Activated CD8-positive, alpha-beta T cell treated with anti-CD3 and anti-CD28 coated beads, Interleukin-2, amount 10 ng/mL, durations not matched to agents 7 days and 5 days (primary cell): ENCODE measurements at regions not wholly inside any gene's neighbourhood (a gene's known extent, or its start where the extent isn't known, plus 50 kb on each side); places are given as distances from the start of the nearest gene placed in this dataset.

Experiments
- ATAC-seq: fragments of 150-1000 bp; cut with Tn5 transposase; one replicate; pipeline ENCODE4 v1.10.0; 2021; ENCODE audit warnings: moderate library complexity
- CTCF ChIA-PET: fragments of 350-600 bp; sonication (Branson Sonifier 250); formaldehyde crosslinking; loops from one replicate; lab custom pipeline; 2021; ENCODE audit warnings: antibody characterized with exemption; lab: Charles Lee
- POLR2A ChIA-PET: fragments of 350-600 bp; sonication (Branson Sonifier 250); formaldehyde crosslinking; loops from one replicate; lab custom pipeline; 2021; ENCODE audit warnings: antibody characterized with exemption; lab: Charles Lee
- DNase-seq: peaks from one replicate; pipeline ENCODE4 v3.0.0-alpha.2; 2020
- H3K27ac Mint-ChIP-seq: one replicate; pipeline ENCODE4 v1.8.0; 2021; ENCODE audit warnings: mild to moderate bottlenecking, mixed read lengths
- H3K27me3 Mint-ChIP-seq: one replicate; pipeline ENCODE4 v1.8.0; 2021; ENCODE audit warnings: low read depth, mixed read lengths
- H3K36me3 Mint-ChIP-seq: one replicate; pipeline ENCODE4 v1.8.0; 2021; ENCODE audit warnings: low read depth, mixed read lengths
- H3K4me1 Mint-ChIP-seq: one replicate; pipeline ENCODE4 v1.8.0; 2021; ENCODE audit warnings: low read depth, mixed read lengths
- H3K4me3 Mint-ChIP-seq: one replicate; pipeline ENCODE4 v1.8.0; 2021; ENCODE audit warnings: mild to moderate bottlenecking, mixed read lengths
- H3K9me3 Mint-ChIP-seq: one replicate; pipeline ENCODE4 v1.8.0; 2022; ENCODE audit warnings: mixed read lengths; ENCODE audit not compliant: insufficient read depth

DNA sequence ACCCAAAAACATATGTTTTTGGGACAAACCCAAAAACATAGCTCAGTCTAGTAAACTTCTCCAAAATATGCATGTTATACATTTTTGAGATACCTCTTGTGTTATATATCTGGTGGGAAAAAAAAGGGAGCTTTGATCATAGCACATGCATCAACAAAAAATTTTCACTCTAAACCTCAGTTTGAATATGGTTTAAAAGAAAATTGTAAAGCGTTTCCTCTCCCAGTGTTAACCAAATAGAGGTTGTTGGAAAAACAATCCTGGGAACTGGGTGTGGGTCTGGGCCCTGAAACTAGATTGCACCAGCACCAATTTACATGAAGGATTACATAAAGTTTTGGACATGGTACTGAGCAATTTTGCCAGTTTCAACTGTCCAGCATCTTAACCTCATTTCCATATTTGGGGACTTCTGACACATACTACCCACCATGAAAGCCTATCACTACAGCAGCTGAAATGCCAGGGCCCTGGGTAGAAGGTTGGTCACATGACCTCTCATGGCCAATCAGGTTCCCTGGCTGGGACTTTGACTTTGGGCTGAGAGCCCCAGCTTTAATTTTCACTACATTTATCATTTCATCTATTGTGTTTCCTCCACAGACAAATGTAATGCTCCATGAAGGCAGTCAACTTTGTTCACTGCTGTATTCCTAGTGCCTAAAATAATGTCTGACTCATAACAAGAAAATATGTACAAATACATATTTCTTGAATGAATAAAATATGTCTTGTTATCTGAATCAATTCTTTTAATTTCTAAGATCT is 150.7 kb downstream of the SETD4 start:
- no peaks in the 10 kb centered on the region for H3K4me1 Mint-ChIP-seq
- peaks cover 13% of the 10 kb centered on the region for H3K27me3 Mint-ChIP-seq

DNA sequence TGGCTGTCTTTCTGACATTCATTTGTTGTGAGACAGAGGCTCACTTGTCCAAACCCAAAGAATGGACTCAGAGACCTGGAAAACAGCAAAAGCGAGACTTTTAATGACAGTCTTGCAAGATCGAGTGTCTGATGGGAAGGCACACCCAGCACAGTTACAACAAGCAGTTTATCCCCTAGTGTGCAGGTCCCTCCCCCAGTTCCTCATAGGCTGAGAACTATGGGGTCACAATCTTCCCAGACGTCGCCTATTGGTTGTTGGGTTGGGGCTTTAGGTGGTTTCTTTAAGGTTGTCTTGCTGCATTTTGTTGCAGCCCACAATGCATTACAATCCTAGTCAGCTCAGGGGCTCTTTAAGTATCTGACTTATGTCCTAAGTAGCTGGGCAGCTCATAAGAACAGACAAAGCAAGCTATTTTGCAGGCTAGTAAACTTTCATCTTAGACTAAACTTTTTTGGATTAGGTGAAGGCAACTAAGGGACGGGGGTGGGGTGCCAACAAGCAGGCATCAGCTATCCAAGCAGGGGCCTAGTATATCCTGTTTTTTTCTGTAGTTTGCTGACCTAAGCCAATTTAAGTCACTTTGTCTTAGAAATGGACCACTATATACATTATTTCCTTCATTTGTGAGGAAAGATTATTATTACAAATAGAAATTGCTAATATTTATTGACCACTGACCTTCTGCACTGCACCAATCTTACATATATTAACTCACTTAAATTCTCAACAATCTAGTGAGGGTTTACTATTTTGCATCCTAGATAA is 151.8 kb downstream of the SETD4 start:
- no peak overlapping the region for H3K4me3 Mint-ChIP-seq
- peaks cover 11% of the 10 kb centered on the region for H3K27me3 Mint-ChIP-seq
- no peak overlapping the region for H3K27ac Mint-ChIP-seq
- POLR2A ChIA-PET = no interaction called here
- H3K36me3 Mint-ChIP-seq = no peaks in the 10 kb centered on the region
- no peaks in the 10 kb centered on the region for H3K4me1 Mint-ChIP-seq
- DNase-seq (no peak), ATAC-seq (no peak)
- no peaks in the 10 kb centered on the region for H3K9me3 Mint-ChIP-seq
- CTCF ChIA-PET = no interaction called here

More for the DNA sequence above, 150.7 kb downstream of the SETD4 start:
- ChIA-PET CTCF (no interaction called here), POLR2A (no interaction called here)
- no peak overlapping the region for H3K4me3 Mint-ChIP-seq
- no peaks in the 10 kb centered on the region for H3K9me3 Mint-ChIP-seq
- H3K36me3 Mint-ChIP-seq = no peaks in the 10 kb centered on the region
- DNase-seq (no peak), ATAC-seq (no peak)
- no peak overlapping the region for H3K27ac Mint-ChIP-seq

GRCh38 chr21:35906586-35906985 is 153.7 kb downstream of the SETD4 start:
- DNase-seq (no peak), ATAC-seq (no peak)
- Mint-ChIP-seq H3K4me1 (no peaks in the 10 kb centered on the region), H3K27me3 (peaks cover 10% of the 10 kb centered on the region), H3K27ac (no peak overlapping the region), H3K9me3 (no peaks in the 10 kb centered on the region), H3K4me3 (no peak overlapping the region), H3K36me3 (no peaks in the 10 kb centered on the region)
- ChIA-PET POLR2A (no interaction called here), CTCF (no interaction called here)

- H3K27me3 Mint-ChIP-seq = peaks cover 10% of the 10 kb centered on the region
- ChIA-PET CTCF (no interaction called here), POLR2A (no interaction called here)
- H3K9me3 Mint-ChIP-seq = no peaks in the 10 kb centered on the region
- ATAC-seq (no peak), DNase-seq (no peak)
- no peaks in the 10 kb centered on the region for H3K36me3 Mint-ChIP-seq
- H3K4me1 Mint-ChIP-seq = no peaks in the 10 kb centered on the region
- no peak overlapping the region for H3K27ac Mint-ChIP-seq
- no peak overlapping the region for H3K4me3 Mint-ChIP-seq
Measured at GRCh38 chr21:35905963-35906345, 154.4 kb downstream of the SETD4 start.

- Mint-ChIP-seq H3K4me1 (no peaks in the 10 kb centered on the region), H3K4me3 (no peak overlapping the region), H3K27me3 (peaks cover 13% of the 10 kb centered on the region), H3K27ac (no peak overlapping the region), H3K9me3 (no peaks in the 10 kb centered on the region), H3K36me3 (no peaks in the 10 kb centered on the region)
- ATAC-seq = no peak
- POLR2A ChIA-PET = no interaction called here
- DNase-seq = no peak
- CTCF ChIA-PET = no interaction called here
Measured at GRCh38 chr21:35905096-35905962, 155.0 kb downstream of the SETD4 start.

GRCh38 chr21:35900539-35900938 is 159.8 kb downstream of the SETD4 start:
- DNase-seq (no peak), ATAC-seq (no peak)
- peaks cover 8% of the 10 kb centered on the region for H3K4me1 Mint-ChIP-seq
- H3K27me3 Mint-ChIP-seq = peaks cover 17% of the 10 kb centered on the region
- no peaks in the 10 kb centered on the region for H3K36me3 Mint-ChIP-seq
- H3K27ac Mint-ChIP-seq = no peak overlapping the region
- no peak overlapping the region for H3K4me3 Mint-ChIP-seq
- CTCF ChIA-PET = interaction anchor here (1.4 kb wide), 1 partner anchor 128 kb away, joined by 3 read pairs; no protein-coding TSS in a partner anchor
- H3K9me3 Mint-ChIP-seq = no peaks in the 10 kb centered on the region
- POLR2A ChIA-PET = no interaction called here

GRCh38 chr21:35896060-35896459 is 164.3 kb downstream of the SETD4 start:
- Mint-ChIP-seq H3K4me3 (no peak overlapping the region), H3K27ac (no peak overlapping the region), H3K36me3 (no peaks in the 10 kb centered on the region), H3K9me3 (no peaks in the 10 kb centered on the region), H3K4me1 (peaks cover 8% of the 10 kb centered on the region), H3K27me3 (peaks cover 7% of the 10 kb centered on the region)
- ChIA-PET POLR2A (interaction anchor here (0.7 kb wide), 2 partner anchors 39 to 101 kb away, joined by 3 read pairs; no protein-coding TSS in a partner anchor), CTCF (no interaction called here)
- ATAC-seq (no peak), DNase-seq (no peak)

- DNase-seq (no peak), ATAC-seq (no peak)
- Mint-ChIP-seq H3K36me3 (no peaks in the 10 kb centered on the region), H3K27me3 (peaks cover 5% of the 10 kb centered on the region), H3K9me3 (no peaks in the 10 kb centered on the region), H3K4me1 (peaks cover 8% of the 10 kb centered on the region), H3K4me3 (no peak overlapping the region), H3K27ac (no peak overlapping the region)
- POLR2A ChIA-PET = interaction anchor here (0.7 kb wide), 2 partner anchors 39 to 102 kb away, joined by 3 read pairs; no protein-coding TSS in a partner anchor
- CTCF ChIA-PET = no interaction called here
Measured at GRCh38 chr21:35895598-35895997, 164.7 kb downstream of the SETD4 start.

GRCh38 chr21:35893156-35893555 is 167.2 kb downstream of the SETD4 start:
- peaks cover 8% of the 10 kb centered on the region for H3K4me1 Mint-ChIP-seq
- CTCF ChIA-PET = interaction anchor here (0.8 kb wide), 1 partner anchor 53 kb away, joined by 3 read pairs; no protein-coding TSS in a partner anchor
- ATAC-seq = no peak
- DNase-seq = no peak
- H3K36me3 Mint-ChIP-seq = no peaks in the 10 kb centered on the region
- POLR2A ChIA-PET = no interaction called here
- H3K27ac Mint-ChIP-seq = no peak overlapping the region
- peaks cover 2% of the 10 kb centered on the region for H3K27me3 Mint-ChIP-seq
- H3K9me3 Mint-ChIP-seq = no peaks in the 10 kb centered on the region
- no peak overlapping the region for H3K4me3 Mint-ChIP-seq

GRCh38 chr21:35886887-35887286 is 173.4 kb downstream of the SETD4 start:
- ATAC-seq (no peak), DNase-seq (no peak)
- CTCF ChIA-PET = no interaction called here
- Mint-ChIP-seq H3K27me3 (peaks cover 17% of the 10 kb centered on the region), H3K27ac (no peak overlapping the region), H3K36me3 (no peaks in the 10 kb centered on the region), H3K9me3 (no peaks in the 10 kb centered on the region), H3K4me3 (no peak overlapping the region), H3K4me1 (no peaks in the 10 kb centered on the region)
- POLR2A ChIA-PET = no interaction called here

- POLR2A ChIA-PET = no interaction called here
- Mint-ChIP-seq H3K4me1 (no peaks in the 10 kb centered on the region), H3K27me3 (peaks cover 17% of the 10 kb centered on the region), H3K27ac (no peak overlapping the region), H3K36me3 (no peaks in the 10 kb centered on the region), H3K4me3 (no peak overlapping the region), H3K9me3 (no peaks in the 10 kb centered on the region)
- CTCF ChIA-PET = no interaction called here
- DNase-seq = no peak
- ATAC-seq = no peak
Measured at GRCh38 chr21:35885942-35886541, 174.3 kb downstream of the SETD4 start.
